HG03457 (cell line): ENCODE measurements at regions not wholly inside any gene's neighbourhood (a gene's known extent, or its start where the extent isn't known, plus 50 kb on each side); places are given as distances from the start of the nearest gene placed in this dataset.
"Not testable (repeated sequence)": the region's sequence is repeated elsewhere in the genome, so short reads cannot be mapped to it uniquely, and the experiment has no call there.

Source experiments
- ATAC-seq: cut with Tn5 transposase; IDR thresholded peaks from one replicate; pipeline ENCODE4 v1.9.1; 2021; ENCODE audit warnings: moderate number of reproducible peaks; ENCODE audit not compliant: unreplicated experiment

- ATAC-seq, result no peak
These were observed 613.2 kb downstream of the PDCD6IP start for GRCh38 chr3:34411596-34411995.

- no peak for ATAC-seq
These were observed 621.4 kb downstream of the PDCD6IP start for GRCh38 chr3:34419801-34420200.

- ATAC-seq, result no peak
These were observed 623.3 kb downstream of the PDCD6IP start for GRCh38 chr3:34421762-34422161.

- ATAC-seq, result no peak
These were observed 641.4 kb downstream of the PDCD6IP start for GRCh38 chr3:34439796-34440195.

GRCh38 chr3:34444137-34444536 is 645.7 kb downstream of the PDCD6IP start:
- ATAC-seq, result no peak

GRCh38 chr3:34449305-34449704 is 650.9 kb downstream of the PDCD6IP start:
- ATAC-seq, result no peak

GRCh38 chr3:34463414-34463813 is 665.0 kb downstream of the PDCD6IP start:
- ATAC-seq, result no peak

GRCh38 chr3:34464646-34465045 is 666.2 kb downstream of the PDCD6IP start:
- ATAC-seq, result no peak

GRCh38 chr3:34475851-34476250 is 677.4 kb downstream of the PDCD6IP start:
- ATAC-seq, result no peak

- no peak for ATAC-seq
These were observed 685.0 kb downstream of the PDCD6IP start for GRCh38 chr3:34483311-34483887.

GRCh38 chr3:34504366-34504765 is 705.9 kb downstream of the PDCD6IP start:
- no peak for ATAC-seq

- ATAC-seq, result no peak
These were observed 706.3 kb downstream of the PDCD6IP start for GRCh38 chr3:34504775-34505174.

- no peak for ATAC-seq
These were observed 710.3 kb downstream of the PDCD6IP start for GRCh38 chr3:34508732-34509131.

GRCh38 chr3:34511891-34512290 is 713.5 kb downstream of the PDCD6IP start:
- no peak for ATAC-seq

- not testable (repeated sequence) for ATAC-seq
These were observed 720.6 kb downstream of the PDCD6IP start for GRCh38 chr3:34519008-34519407.

- ATAC-seq, result no peak
These were observed 732.7 kb downstream of the PDCD6IP start for GRCh38 chr3:34531156-34531555.

- no peak for ATAC-seq
These were observed 735.0 kb downstream of the PDCD6IP start for GRCh38 chr3:34533451-34533850.

- no peak for ATAC-seq
These were observed 735.6 kb downstream of the PDCD6IP start for GRCh38 chr3:34534013-34534412.

- ATAC-seq, result no peak
These were observed 745.7 kb downstream of the PDCD6IP start for GRCh38 chr3:34544136-34544535.

GRCh38 chr3:34547297-34547920 is 749.0 kb downstream of the PDCD6IP start:
- ATAC-seq, result no peak

GRCh38 chr3:34567266-34567665 is 768.8 kb downstream of the PDCD6IP start:
- no peak for ATAC-seq

- ATAC-seq, result no peak
These were observed 770.3 kb downstream of the PDCD6IP start for GRCh38 chr3:34568766-34569165.

- no peak for ATAC-seq
These were observed 771.0 kb downstream of the PDCD6IP start for GRCh38 chr3:34569437-34569836.
